ENCODE measurements at regions not wholly inside any gene's neighbourhood (a gene's known extent, or its start where the extent isn't known, plus 50 kb on each side); places are given as distances from the start of the nearest gene placed in this dataset.

DNA sequence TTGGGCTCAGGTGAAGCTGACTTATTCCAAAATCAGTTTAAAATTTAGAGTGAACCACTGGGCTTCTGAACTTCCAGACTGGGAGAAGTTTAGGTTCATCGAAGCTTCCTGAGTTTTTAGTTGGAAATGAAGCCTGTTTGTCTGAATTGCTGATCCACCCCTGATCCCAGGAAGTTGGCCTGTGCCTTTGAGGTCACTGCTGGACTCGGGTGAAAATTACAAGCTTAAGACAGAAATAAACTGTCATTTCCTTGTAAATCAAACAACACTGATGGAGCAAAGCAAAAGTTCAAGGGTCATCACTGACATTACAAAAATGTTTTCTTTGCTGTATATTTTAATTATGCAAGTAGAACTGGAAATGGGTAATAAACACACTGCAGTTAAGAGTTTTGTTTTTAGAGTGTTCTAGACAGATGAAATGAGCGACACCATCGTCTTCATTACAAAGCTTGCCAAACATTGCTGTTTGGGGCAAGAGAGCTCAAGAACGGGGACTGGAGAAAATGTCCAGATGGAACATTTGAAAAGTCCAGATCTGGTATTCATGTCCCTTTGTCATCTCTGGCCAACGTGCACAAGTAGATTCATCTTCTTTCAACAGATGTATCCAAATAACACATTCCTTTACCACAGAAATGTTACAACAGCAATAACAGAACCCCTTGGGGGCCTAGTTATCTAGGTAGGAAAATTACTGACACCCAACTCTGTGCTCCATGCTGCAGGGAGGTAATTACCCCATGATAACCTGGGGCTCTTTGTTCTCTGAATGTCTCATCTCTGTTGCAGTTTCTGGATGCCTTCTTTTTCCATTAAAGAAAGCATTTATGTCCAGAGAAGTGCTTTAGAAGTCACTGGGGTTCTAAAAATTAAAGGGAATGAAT, 142.4 kb upstream of the ERCC6L2 start:
- Histone ChIP-seq H3K27me3 (peaks cover 17% of the 10 kb centered on the region), H3K27ac (no peak overlapping the region), H3K4me1 (ENCODE audit: control insufficient read depth in 1 of 2, insufficient read depth in 1 of 2, low read depth in 1 of 2, low read length in 1 of 2) (no peaks in the 10 kb centered on the region), H3K4me3 (ENCODE audit: low read depth in 1 of 2, low read length in 1 of 2) (no peak overlapping the region), H3K36me3 (no peaks in the 10 kb centered on the region), H3K9me3 (no peaks in the 10 kb centered on the region)
- TF ChIP-seq, protein P1, sequence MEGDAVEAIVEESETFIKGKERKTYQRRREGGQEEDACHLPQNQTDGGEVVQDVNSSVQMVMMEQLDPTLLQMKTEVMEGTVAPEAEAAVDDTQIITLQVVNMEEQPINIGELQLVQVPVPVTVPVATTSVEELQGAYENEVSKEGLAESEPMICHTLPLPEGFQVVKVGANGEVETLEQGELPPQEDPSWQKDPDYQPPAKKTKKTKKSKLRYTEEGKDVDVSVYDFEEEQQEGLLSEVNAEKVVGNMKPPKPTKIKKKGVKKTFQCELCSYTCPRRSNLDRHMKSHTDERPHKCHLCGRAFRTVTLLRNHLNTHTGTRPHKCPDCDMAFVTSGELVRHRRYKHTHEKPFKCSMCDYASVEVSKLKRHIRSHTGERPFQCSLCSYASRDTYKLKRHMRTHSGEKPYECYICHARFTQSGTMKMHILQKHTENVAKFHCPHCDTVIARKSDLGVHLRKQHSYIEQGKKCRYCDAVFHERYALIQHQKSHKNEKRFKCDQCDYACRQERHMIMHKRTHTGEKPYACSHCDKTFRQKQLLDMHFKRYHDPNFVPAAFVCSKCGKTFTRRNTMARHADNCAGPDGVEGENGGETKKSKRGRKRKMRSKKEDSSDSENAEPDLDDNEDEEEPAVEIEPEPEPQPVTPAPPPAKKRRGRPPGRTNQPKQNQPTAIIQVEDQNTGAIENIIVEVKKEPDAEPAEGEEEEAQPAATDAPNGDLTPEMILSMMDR (IDR thresholded peaks at IDR 0.05), result no peak

- H3K4me1 ChIP-seq (ENCODE audit: control insufficient read depth in 1 of 2, insufficient read depth in 1 of 2, low read depth in 1 of 2, low read length in 1 of 2), result no peaks in the 10 kb centered on the region
- no peaks in the 10 kb centered on the region for H3K36me3 ChIP-seq
- no peak overlapping the region for H3K27ac ChIP-seq
- TF ChIP-seq, protein P1 (IDR thresholded peaks at IDR 0.05), result no peak
- no peak overlapping the region for H3K4me3 ChIP-seq (ENCODE audit: low read depth in 1 of 2, low read length in 1 of 2)
- H3K9me3 ChIP-seq, result no peaks in the 10 kb centered on the region
- peaks cover 17% of the 10 kb centered on the region for H3K27me3 ChIP-seq
These were observed 143.6 kb upstream of the ERCC6L2 start for GRCh38 chr9:95731876-95732275.

DNA sequence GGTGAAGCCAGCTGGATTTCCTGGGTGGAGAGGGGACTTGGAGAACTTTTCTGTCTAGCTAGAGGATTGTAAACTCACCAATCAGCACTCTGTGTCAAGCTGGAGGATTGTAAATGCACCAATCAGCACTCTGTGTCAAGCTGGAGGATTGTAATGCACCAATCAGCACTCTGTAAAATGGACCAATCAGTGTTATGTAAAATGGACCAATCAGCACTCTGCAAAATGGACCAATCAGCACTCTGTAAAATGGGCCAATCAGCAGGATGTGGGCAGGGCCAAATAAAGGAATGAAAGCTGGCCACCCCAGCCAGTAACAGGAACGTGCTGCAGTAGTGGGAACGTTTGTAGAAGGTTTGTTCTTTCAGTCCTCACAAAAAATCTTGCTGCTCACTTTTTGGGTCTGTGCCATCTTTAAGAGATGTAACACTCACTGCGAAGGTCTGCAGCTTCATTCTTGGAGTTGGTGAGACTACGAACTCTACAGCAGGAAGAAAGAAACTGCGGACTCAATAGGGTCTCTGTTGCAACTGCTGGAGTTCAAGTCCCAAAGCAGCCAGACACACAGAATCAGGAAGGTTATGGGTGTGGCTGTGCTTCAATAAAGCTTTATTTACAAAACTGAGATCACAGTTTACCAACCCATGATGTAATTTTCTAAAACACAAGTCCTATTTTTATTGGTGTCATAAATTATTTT, 145.7 kb upstream of the ERCC6L2 start:
- H3K4me1 ChIP-seq (ENCODE audit: control insufficient read depth in 1 of 2, insufficient read depth in 1 of 2, low read depth in 1 of 2, low read length in 1 of 2), result no peaks in the 10 kb centered on the region

GRCh38 chr9:95729046-95729445, 146.4 kb upstream of the ERCC6L2 start:
- no peaks in the 10 kb centered on the region for H3K4me1 ChIP-seq (ENCODE audit: control insufficient read depth in 1 of 2, insufficient read depth in 1 of 2, low read depth in 1 of 2, low read length in 1 of 2)
- H3K27ac ChIP-seq, result no peak overlapping the region
- H3K36me3 ChIP-seq, result no peaks in the 10 kb centered on the region
- no peak overlapping the region for H3K4me3 ChIP-seq (ENCODE audit: low read depth in 1 of 2, low read length in 1 of 2)
- H3K27me3 ChIP-seq, result peaks cover 24% of the 10 kb centered on the region
- TF ChIP-seq, protein P1 (IDR thresholded peaks at IDR 0.05), result no peak
- H3K9me3 ChIP-seq, result no peaks in the 10 kb centered on the region

More for the DNA sequence above, 145.7 kb upstream of the ERCC6L2 start:
- TF ChIP-seq, protein P1 (IDR thresholded peaks at IDR 0.05), result no peak
- Histone ChIP-seq H3K9me3 (no peaks in the 10 kb centered on the region), H3K4me3 (ENCODE audit: low read depth in 1 of 2, low read length in 1 of 2) (no peak overlapping the region), H3K27me3 (peaks cover 24% of the 10 kb centered on the region), H3K36me3 (no peaks in the 10 kb centered on the region), H3K27ac (no peak overlapping the region)

DNA sequence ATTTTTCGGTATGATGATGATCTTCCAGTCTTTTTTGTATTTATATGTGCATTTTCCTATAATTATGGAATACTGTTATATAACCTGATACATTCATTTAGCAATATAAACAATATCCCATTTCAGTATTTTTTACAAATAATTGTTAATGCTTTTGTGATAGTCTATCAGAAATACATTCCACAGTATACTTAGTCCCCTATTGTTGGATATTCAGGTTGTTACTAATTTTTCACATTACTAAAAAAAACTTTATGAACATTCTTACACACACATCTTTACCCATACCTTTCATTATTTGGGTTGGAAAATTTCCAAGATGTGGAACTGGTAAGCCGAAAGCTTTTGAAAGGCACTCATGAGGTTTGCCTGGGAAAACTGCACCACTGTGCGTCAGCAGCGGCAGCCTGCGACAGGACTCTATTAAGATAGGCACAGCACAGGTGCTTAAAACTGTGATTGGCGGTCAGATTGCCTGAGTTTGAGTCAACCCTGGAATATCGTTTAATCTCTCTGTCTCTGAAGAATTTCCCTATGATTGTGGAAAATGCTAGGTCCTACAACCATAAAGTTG, 147.5 kb upstream of the ERCC6L2 start:
- Histone ChIP-seq H3K4me1 (ENCODE audit: control insufficient read depth in 1 of 2, insufficient read depth in 1 of 2, low read depth in 1 of 2, low read length in 1 of 2) (no peaks in the 10 kb centered on the region), H3K27ac (no peak overlapping the region), H3K4me3 (ENCODE audit: low read depth in 1 of 2, low read length in 1 of 2) (no peak overlapping the region), H3K27me3 (peaks cover 22% of the 10 kb centered on the region), H3K9me3 (no peaks in the 10 kb centered on the region), H3K36me3 (no peaks in the 10 kb centered on the region)
- TF ChIP-seq, protein P1 (IDR thresholded peaks at IDR 0.05), result no peak
